Thyroid gland (tissue), 4 donors: ENCODE measurements at regions not wholly inside any gene's neighbourhood (a gene's known extent, or its start where the extent isn't known, plus 50 kb on each side); places are given as distances from the start of the nearest gene placed in this dataset.

Source experiments
- DNase-seq, 2 donors: peaks; one replicate each; pipeline ENCODE4 v3.0.0-alpha.2; 2019
- H3K27ac ChIP-seq, 3 donors: fragments of 200-600 bp; sonication (generic); 1 replicate in 2 of 3; 2 replicates in 1 of 3; pipeline ENCODE4 v1.5.1; 2016 to 2019; ENCODE audit warnings: mild to moderate bottlenecking in 1 of 3, moderate library complexity in 1 of 3
- H3K27me3 ChIP-seq: fragments of 200-600 bp; sonication (generic); one replicate; pipeline ENCODE4 v1.5.1; 2019
- H3K36me3 ChIP-seq, 2 donors: fragments of 200-600 bp; sonication (generic); one replicate each; pipeline ENCODE4 v1.5.1; 2016 to 2019
- H3K4me1 ChIP-seq, 2 donors: fragments of 200-600 bp; sonication (generic); one replicate each; pipeline ENCODE4 v1.5.1; 2017 to 2019
- H3K4me3 ChIP-seq, 3 donors: fragments of 200-600 bp; sonication (generic); replicated peaks in 1 of 3; 1 replicate in 2 of 3; 2 replicates in 1 of 3; pipeline ENCODE4 v1.5.1; 2016; ENCODE audit warnings: mild to moderate bottlenecking in 1 of 3
- H3K9me3 ChIP-seq: fragments of 200-600 bp; sonication (generic); one replicate; pipeline ENCODE4 v1.5.1; 2017
- POLR2A ChIP-seq, 2 donors: fragments of 450-650 bp; IDR thresholded peaks; one replicate each; pipeline ENCODE4 v1.6.1; 2017; ENCODE audit warnings: antibody characterized with exemption in 2 of 2, mild to moderate bottlenecking in 2 of 2, moderate library complexity in 1 of 2
- WGBS, 2 donors: methylation state at CpG; one replicate each; pipeline ENCODE4 v1.1.5; 2017; 5-methylcytosine and 5-hydroxymethylcytosine counted together
- intact Hi-C: fragments of 100-400 bp; cut with DNase I; formaldehyde crosslinking; loops from one replicate; pipeline ENCODE4 v1.15.1; 2023
- TF ChIP-seq, protein P1 (sequence below), 6 experiments: fragments of 200-600 bp in 3 of 6; fragments of 450-650 bp in 3 of 6; sonication (generic) in 3 of 6; IDR thresholded peaks; one replicate each; pipeline ENCODE4 v1.5.1; 2016 to 2019; ENCODE audit warnings: antibody characterized with exemption in 6 of 6, mild to moderate bottlenecking in 2 of 6, inconsistent platforms in 1 of 6, moderate library complexity in 1 of 6

GRCh38 chr11:115672412-115672811, 168.2 kb upstream of the CADM1 start:
- Histone ChIP-seq H3K9me3 (no peaks in the 10 kb centered on the region), H3K36me3 (no peaks in the 10 kb centered on the region), H3K27ac (no peak overlapping the region), H3K4me3 (no peak overlapping the region), H3K27me3 (no peaks in the 10 kb centered on the region), H3K4me1 (peaks cover 2 to 13% of the 10 kb centered on the region in 2 donors)
- no peak for DNase-seq
- 85 to 92% methylated on average over 7 of the region's 7 CpGs for WGBS, 2 donors
- TF ChIP-seq, protein P1, sequence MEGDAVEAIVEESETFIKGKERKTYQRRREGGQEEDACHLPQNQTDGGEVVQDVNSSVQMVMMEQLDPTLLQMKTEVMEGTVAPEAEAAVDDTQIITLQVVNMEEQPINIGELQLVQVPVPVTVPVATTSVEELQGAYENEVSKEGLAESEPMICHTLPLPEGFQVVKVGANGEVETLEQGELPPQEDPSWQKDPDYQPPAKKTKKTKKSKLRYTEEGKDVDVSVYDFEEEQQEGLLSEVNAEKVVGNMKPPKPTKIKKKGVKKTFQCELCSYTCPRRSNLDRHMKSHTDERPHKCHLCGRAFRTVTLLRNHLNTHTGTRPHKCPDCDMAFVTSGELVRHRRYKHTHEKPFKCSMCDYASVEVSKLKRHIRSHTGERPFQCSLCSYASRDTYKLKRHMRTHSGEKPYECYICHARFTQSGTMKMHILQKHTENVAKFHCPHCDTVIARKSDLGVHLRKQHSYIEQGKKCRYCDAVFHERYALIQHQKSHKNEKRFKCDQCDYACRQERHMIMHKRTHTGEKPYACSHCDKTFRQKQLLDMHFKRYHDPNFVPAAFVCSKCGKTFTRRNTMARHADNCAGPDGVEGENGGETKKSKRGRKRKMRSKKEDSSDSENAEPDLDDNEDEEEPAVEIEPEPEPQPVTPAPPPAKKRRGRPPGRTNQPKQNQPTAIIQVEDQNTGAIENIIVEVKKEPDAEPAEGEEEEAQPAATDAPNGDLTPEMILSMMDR (IDR thresholded peaks at IDR 0.05): no peak
- no peak for TF ChIP-seq POLR2A (IDR thresholded peaks at IDR 0.05)
- intact Hi-C loops: no loop called here

- intact Hi-C loops: no loop called here
These were observed 166.5 kb upstream of the CADM1 start for GRCh38 chr11:115670538-115671205.

DNA sequence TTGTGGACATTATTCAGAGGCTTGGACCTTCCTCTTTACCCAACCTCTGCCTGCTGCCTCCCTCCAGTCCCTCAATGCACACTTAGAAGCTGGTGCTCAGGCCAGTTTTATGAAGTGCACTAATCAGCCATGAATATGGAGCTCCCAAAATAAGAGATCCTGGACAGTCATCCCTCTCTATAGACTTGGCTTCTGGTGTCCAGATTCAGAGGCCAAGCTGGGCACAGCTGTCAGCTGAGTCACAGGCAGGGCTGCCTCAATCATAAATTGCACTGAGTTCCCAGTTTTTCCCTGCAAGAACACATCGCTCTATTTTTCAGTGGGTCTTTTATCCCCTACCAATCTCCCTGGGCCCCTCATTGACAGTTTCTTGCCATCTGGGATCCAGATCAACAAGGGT, 161.7 kb upstream of the CADM1 start:
- Histone ChIP-seq H3K4me1 (peaks cover 0 to 8% of the 10 kb centered on the region in 2 donors), H3K27ac (no peak overlapping the region), H3K4me3 (no peak overlapping the region), H3K36me3 (no peaks in the 10 kb centered on the region), H3K9me3 (no peaks in the 10 kb centered on the region), H3K27me3 (no peaks in the 10 kb centered on the region)
- intact Hi-C loops: no loop called here
- WGBS, 2 donors: 92 to 100% methylated on average over 1 of the region's 1 CpG
- no peak for DNase-seq
- TF ChIP-seq POLR2A (IDR thresholded peaks at IDR 0.05): no peak
- TF ChIP-seq, protein P1 (IDR thresholded peaks at IDR 0.05): no peak

More at GRCh38 chr11:115670538-115671205, 166.5 kb upstream of the CADM1 start:
- Histone ChIP-seq H3K36me3 (no peaks in the 10 kb centered on the region), H3K9me3 (no peaks in the 10 kb centered on the region), H3K4me3 (no peak overlapping the region), H3K27me3 (no peaks in the 10 kb centered on the region), H3K4me1 (peaks cover 0 to 8% of the 10 kb centered on the region in 2 donors), H3K27ac (no peak overlapping the region)
- TF ChIP-seq, protein P1 (IDR thresholded peaks at IDR 0.05): no peak
- no peak for TF ChIP-seq POLR2A (IDR thresholded peaks at IDR 0.05)
- DNase-seq: peak in 1 of 2 donors; percentile 15
- WGBS, 2 donors: 40 to 47% methylated on average over 7 to 10 of the region's 10 CpGs

DNA sequence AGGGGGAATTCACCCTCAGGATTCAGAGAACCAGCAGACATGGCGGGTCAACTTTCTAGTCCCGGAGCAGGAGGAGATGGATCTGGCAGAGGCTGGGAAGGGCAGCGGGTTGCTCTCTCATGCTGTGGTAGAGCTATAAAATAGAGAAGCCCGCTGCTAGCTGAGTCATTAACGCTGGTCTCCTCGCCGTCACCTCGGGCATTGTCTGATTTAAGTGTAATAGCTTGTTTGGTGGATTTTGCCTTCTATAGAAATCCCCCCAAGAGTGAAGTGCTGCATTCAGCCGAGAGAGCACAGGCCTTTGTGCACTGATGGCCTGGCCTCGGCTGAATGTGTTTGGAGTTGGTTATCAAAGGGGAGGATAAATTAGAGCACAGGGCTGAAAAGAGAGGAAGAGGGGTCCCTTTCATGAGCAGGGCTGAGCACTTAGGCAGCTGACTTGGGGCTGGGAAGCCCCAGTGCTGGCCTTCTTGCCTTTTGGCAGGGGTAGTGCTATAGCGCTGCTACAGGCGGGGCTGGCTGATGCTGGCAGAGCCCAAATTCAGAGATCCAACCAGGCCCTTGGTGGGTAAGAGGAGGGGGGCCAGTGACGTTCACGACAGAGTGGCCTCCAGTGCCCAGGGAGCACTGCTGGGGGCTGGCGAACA, 161.1 kb upstream of the CADM1 start:
- Histone ChIP-seq H3K9me3 (no peaks in the 10 kb centered on the region), H3K27me3 (no peaks in the 10 kb centered on the region), H3K36me3 (no peaks in the 10 kb centered on the region), H3K4me3 (no peak overlapping the region), H3K27ac (no peak overlapping the region), H3K4me1 (peaks cover 1 to 3% of the 10 kb centered on the region in 2 donors)
- TF ChIP-seq POLR2A (IDR thresholded peaks at IDR 0.05): no peak
- TF ChIP-seq, protein P1 (IDR thresholded peaks at IDR 0.05): no peak
- intact Hi-C loops: no loop called here
- 82 to 84% methylated on average over 15 of the region's 15 CpGs for WGBS, 2 donors
- no peak for DNase-seq

DNA sequence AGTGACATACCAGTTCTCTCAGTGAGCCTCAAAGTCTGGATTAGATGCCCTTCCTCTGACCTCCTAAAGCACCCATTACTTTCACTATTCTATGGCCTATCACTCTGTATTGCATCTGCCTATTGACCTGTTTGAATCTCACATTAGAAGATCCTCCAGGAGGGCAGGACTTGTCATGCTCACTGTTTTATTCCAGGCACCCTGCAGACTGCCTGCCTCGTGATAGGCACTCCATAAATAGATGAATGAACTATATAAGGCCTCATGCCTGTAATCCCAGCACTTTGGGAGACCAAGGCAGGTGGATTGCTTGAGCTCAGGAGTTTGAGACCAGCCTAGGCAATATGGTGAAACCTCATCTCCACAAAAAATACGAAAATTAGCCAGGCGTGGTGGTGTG, 160.1 kb upstream of the CADM1 start:
- TF ChIP-seq, protein P1 (IDR thresholded peaks at IDR 0.05): no peak
- no peak for TF ChIP-seq POLR2A (IDR thresholded peaks at IDR 0.05)
- Histone ChIP-seq H3K27ac (no peak overlapping the region), H3K9me3 (no peaks in the 10 kb centered on the region), H3K36me3 (no peaks in the 10 kb centered on the region), H3K27me3 (no peaks in the 10 kb centered on the region), H3K4me1 (peaks cover 7 to 10% of the 10 kb centered on the region in 2 donors), H3K4me3 (no peak overlapping the region)
- intact Hi-C loops: no loop called here
- WGBS, 2 donors: 90 to 96% methylated on average over 3 of the region's 3 CpGs
- DNase-seq: no peak
